ENCODE measurements at regions not wholly inside any gene's neighbourhood (a gene's known extent, or its start where the extent isn't known, plus 50 kb on each side); places are given as distances from the start of the nearest gene placed in this dataset.

- TF ChIP-seq TAF1 (IDR thresholded peaks at IDR 0.05; ENCODE audit: low read depth) (no peak), EZH2 (IDR thresholded peaks at IDR 0.05; ENCODE audit: borderline replicate concordance, insufficient read depth, low read length, poor library complexity, severe bottlenecking) (no peak), POLR2AphosphoS5 (IDR thresholded peaks at IDR 0.05) (no peak), EP300 (conservative IDR thresholded peaks at IDR 0.05; ENCODE audit: poor library complexity, severe bottlenecking) (no peak), RAD21 (conservative IDR thresholded peaks at IDR 0.05) (no peak)
Measured at GRCh38 chr12:127760996-127761395, 506.0 kb upstream of the TMEM132C start.
